ENCODE measurements at regions not wholly inside any gene's neighbourhood (a gene's known extent, or its start where the extent isn't known, plus 50 kb on each side); places are given as distances from the start of the nearest gene placed in this dataset.

GRCh38 chr16:73205153-73205886 lies 157.4 kb upstream of the ZFHX3 start:
- Histone ChIP-seq H3K23ac (ENCODE audit: low read depth, low read length) (no peak overlapping the region), H3K79me1 (ENCODE audit: low read depth in 1 of 2, low read length in 2 of 2) (no peaks in the 10 kb centered on the region), H2BK15ac (ENCODE audit: low read depth, low read length) (no peak overlapping the region), H3K56ac (ENCODE audit: extremely low read depth, insufficient read depth, low read length) (no peak overlapping the region), H3K9me1 (ENCODE audit: insufficient read depth, low read length) (no peaks in the 10 kb centered on the region), H3K14ac (replicated peaks; ENCODE audit: low read depth, low read length) (no peak overlapping the region), H2AFZ (replicated peaks; ENCODE audit: low read length, poor library complexity) (no peak overlapping the region), H3K4me1 (ENCODE audit: control insufficient read depth, insufficient read depth, low read length) (peaks cover 2% of the 10 kb centered on the region; the same call in 1 of the 2 replicates), H3K18ac (ENCODE audit: low read depth, low read length) (no peak overlapping the region), H2BK20ac (ENCODE audit: low read depth, low read length) (no peak overlapping the region), H3K9me3 (ENCODE audit: control insufficient read depth, insufficient read depth, low read length) (peaks cover 3% of the 10 kb centered on the region), H3K27me3 (ENCODE audit: control insufficient read depth, insufficient read depth, low read length) (no peaks in the 10 kb centered on the region), H4K8ac (ENCODE audit: low read depth in 2 of 2, low read length in 2 of 2) (no peak overlapping the region), H3K4me2 (ENCODE audit: low read depth, low read length) (no peak overlapping the region), H3K9ac (ENCODE audit: low read depth, low read length) (no peak overlapping the region), H2BK5ac (ENCODE audit: low read depth, low read length, poor library complexity, severe bottlenecking) (no peak overlapping the region), H4K20me1 (ENCODE audit: insufficient read depth, low read length) (no peaks in the 10 kb centered on the region), H2AK5ac (ENCODE audit: low read depth, low read length) (no peak overlapping the region), H2AK9ac (replicated peaks; ENCODE audit: low read depth, low read length, poor library complexity) (no peak overlapping the region), H3K4ac (ENCODE audit: low read depth, low read length) (no peak overlapping the region), H3K4me3 (ENCODE audit: insufficient read depth, low read depth, low read length) (no peak overlapping the region), H4K91ac (ENCODE audit: insufficient read depth, low read depth, low read length) (no peak overlapping the region), H3K36me3 (ENCODE audit: control insufficient read depth, insufficient read depth, low read length) (no peaks in the 10 kb centered on the region), H4K5ac (ENCODE audit: low read depth, low read length) (no peak overlapping the region), H2BK120ac (ENCODE audit: low read depth, low read length) (no peak overlapping the region), H3K27ac (ENCODE audit: insufficient read depth, low read length) (no peak overlapping the region)
- no TSS peak for BruUV-seq (replicated peaks)
- dilution Hi-C loops (cut with HindIII; ENCODE audit: low sequenced_read_pairs, unreplicated experiment) (no loop called here), in situ Hi-C loops (cut with MboI; ENCODE audit: low sequenced_read_pairs) (no loop called here), intact Hi-C loops (cut with micrococcal nuclease) (loop anchor here (10.0 kb wide), 1 partner anchor 271 kb away; no protein-coding TSS in a partner anchor)
- ChIA-PET CTCF (no interaction called here), POLR2A (ENCODE audit: unreplicated experiment) (no interaction called here)
- TF ChIP-seq RCOR1 (IDR thresholded peaks at IDR 0.05; ENCODE audit: insufficient replicate concordance, low read length): no peak
- TF ChIP-seq SMC3 (IDR thresholded peaks at IDR 0.05; ENCODE audit: low read depth, low read length): no peak
- TF ChIP-seq BHLHE40 (IDR thresholded peaks at IDR 0.05; ENCODE audit: low read depth, low read length): no peak
- TF ChIP-seq MAFK (IDR thresholded peaks at IDR 0.05; ENCODE audit: low read depth, low read length): no peak
- no peak for TF ChIP-seq MAZ (IDR thresholded peaks at IDR 0.05; ENCODE audit: borderline replicate concordance, low read depth, low read length)
- TF ChIP-seq, protein P1, sequence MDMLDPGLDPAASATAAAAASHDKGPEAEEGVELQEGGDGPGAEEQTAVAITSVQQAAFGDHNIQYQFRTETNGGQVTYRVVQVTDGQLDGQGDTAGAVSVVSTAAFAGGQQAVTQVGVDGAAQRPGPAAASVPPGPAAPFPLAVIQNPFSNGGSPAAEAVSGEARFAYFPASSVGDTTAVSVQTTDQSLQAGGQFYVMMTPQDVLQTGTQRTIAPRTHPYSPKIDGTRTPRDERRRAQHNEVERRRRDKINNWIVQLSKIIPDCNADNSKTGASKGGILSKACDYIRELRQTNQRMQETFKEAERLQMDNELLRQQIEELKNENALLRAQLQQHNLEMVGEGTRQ (IDR thresholded peaks at IDR 0.05; ENCODE audit: low read depth, low read length): no peak
- no peak for TF ChIP-seq CTCF (conservative IDR thresholded peaks at IDR 0.05; ENCODE audit: low read depth, low read length)
- no peak for TF ChIP-seq NFE2L2 (IDR thresholded peaks at IDR 0.05; ENCODE audit: low read depth, low read length)
- no peak for TF ChIP-seq POLR2A (IDR thresholded peaks at IDR 0.05; ENCODE audit: low read depth, low read length)
- TF ChIP-seq FOS (IDR thresholded peaks at IDR 0.05; ENCODE audit: low read depth, low read length): no peak
- no peak for TF ChIP-seq CHD1 (IDR thresholded peaks at IDR 0.05; ENCODE audit: low read depth, low read length)
- no peak for TF ChIP-seq ELK1 (IDR thresholded peaks at IDR 0.05; ENCODE audit: borderline replicate concordance, low read depth, low read length)
- no peak for TF ChIP-seq RAD21 (IDR thresholded peaks at IDR 0.05; ENCODE audit: low read length)
- TF ChIP-seq CEBPB (IDR thresholded peaks at IDR 0.05; ENCODE audit: low read depth, low read length): no peak
- no peak for TF ChIP-seq MXI1 (IDR thresholded peaks at IDR 0.05; ENCODE audit: borderline replicate concordance, low read depth, low read length)
- no peak for TF ChIP-seq RFX5 (IDR thresholded peaks at IDR 0.05; ENCODE audit: low read depth, low read length)
- DNase-seq (no peak), ATAC-seq (ENCODE audit: low read depth) (no peak)
- WGBS, 2 experiments (ENCODE audit: extremely low coverage in 2 of 2, insufficient read length in 1 of 2): 64% methylated on average over 2 of the region's 9 CpGs; no CpG with 5 or more reads in 1 of the 2 experiments
